Activated CD4-positive, alpha-beta T cell treated with anti-CD3 and anti-CD28 coated beads, Interleukin-2, amount 50 U/mL, for 24 hours (primary cell): ENCODE measurements at regions not wholly inside any gene's neighbourhood (a gene's known extent, or its start where the extent isn't known, plus 50 kb on each side); places are given as distances from the start of the nearest gene placed in this dataset.
"Not testable (repeated sequence)": the region's sequence is repeated elsewhere in the genome, so short reads cannot be mapped to it uniquely, and the experiment has no call there.

ENCODE experiments used
- DNase-seq, 2 donors: peaks; one replicate each; pipeline ENCODE4 v3.0.0-alpha.2; 2020; ENCODE audit warnings: low read depth in 1 of 2, low spot score in 1 of 2

DNA sequence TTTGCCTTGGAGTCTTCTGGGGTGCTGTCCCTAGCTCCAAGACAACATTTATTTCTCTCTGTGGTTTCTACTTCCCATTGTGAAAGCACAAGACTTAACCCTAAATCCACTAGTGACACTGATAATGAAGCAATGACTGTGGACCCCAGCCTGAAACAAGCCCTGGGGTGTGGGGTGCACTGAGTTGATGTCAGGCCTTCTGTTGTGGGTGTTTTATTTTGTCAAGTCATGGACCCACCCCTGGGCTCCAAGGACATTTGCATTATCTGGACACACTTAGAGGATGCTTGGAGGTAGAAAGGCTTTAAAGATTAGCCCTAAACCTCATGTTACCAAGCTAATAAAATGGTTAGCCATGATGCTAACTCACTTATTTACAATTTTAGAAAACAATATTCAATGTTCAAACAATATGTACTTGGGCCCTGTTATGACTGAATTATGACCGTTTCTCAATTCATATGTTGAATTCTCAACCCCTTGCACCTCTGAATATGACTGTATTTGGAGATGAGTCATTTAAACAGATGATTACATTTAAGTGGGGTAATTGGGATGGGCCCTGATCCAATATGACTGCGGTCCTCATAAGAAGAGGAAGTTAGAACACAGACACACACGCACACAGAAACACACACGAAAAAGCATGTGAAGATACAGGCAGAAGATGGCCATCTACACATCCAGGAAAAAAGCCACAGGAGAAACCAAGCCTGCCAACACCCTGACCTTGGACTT lies 137.2 kb upstream of the IGFBP3 start:
- no peak for DNase-seq

DNA sequence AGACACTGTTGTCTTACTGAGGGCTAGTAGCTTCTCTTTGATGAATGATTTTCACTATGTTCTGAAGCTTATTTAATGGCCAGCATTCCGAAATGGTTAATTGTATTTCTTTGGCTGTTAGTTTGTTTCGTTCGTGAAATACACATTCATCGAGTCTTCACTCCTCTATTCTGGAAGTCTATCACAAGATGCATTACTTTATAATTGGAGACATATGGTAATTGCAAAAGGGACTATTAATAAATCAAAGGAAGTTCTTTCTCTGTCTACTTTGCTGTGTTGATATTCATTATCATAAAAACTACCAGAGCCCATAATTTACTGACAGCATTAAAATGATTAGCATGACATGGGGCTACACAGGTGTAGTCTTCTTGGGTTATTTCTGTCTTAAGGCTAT lies 133.8 kb upstream of the IGFBP3 start:
- no peak for DNase-seq

DNA sequence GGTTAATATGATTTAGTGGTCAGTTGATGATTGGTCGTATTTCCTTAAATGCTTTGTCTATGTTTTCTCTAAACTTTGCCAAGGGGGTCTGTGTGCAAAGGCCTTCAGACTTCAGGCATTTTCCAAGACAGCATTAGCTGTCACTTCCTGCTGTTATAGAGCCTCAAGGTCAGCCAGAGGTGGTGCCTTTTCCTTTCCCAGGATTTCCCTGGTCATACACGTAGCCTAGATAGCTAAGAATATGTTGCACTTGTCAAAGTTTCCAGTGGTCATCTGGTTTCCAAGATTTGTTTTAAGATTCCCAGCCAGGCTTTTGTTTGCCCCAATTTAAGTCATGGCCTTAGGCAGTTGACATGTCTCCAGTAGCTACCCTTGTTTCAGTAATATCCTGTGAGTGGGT lies 133.2 kb upstream of the IGFBP3 start:
- no peak for DNase-seq

DNA sequence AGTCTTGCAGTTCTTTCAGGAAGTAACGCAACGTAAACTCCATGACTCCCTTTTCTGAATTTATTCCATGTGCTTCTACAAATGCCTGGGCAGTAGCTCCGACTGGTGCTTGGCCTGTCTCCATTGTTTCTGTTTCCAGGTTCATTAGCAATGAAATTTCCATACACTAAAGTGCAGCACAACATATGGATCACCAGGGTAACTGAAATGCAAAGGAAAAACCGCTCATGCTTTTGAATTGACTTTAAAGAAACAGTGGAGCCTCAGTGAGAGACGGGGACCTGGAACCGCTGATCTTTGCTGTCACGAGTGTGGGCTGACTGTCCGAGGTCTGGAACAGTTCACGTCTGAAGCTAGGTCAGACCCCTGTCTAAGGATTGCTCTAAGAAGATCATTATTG lies 126.5 kb upstream of the IGFBP3 start:
- no peak for DNase-seq

DNA sequence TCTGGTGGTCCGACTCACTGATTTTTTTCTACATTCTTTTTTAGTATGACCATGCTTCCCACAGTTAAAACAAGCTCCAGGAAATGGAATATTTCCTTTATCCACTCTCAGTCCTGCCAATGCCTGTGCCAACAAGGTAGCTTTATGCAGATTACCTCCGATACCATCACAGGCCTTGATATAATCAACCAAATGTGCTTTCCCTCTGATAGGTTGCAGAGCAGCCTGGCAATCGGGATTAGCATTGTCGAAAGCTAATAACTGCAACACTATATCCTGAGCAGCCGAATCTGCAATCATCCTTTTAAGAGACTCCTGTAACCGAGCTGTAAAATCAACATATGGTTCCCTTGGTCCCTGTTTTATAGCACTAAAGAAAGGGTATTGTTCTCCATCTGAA lies 122.3 kb upstream of the IGFBP3 start:
- DNase-seq: not testable (repeated sequence)

DNA sequence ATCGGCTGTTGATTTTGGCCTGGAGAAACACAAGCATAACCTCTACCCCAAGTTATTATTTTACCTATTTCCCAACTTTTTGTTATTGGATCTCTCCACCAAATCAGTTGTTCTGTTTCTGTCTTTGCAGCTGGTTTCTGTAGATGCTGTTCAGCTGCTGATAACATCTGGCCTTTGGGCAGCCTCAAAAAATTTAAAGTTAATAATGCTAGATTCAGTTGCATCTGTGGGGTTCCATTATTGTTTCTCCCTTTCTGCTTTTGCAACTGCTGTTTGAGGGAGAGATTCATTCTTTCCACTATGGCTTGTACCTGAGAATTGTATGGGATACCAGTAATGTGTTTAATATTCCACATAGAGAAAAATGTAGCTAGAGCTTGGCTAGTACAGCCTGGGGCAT lies 118.7 kb upstream of the IGFBP3 start:
- not testable (repeated sequence) for DNase-seq

DNA sequence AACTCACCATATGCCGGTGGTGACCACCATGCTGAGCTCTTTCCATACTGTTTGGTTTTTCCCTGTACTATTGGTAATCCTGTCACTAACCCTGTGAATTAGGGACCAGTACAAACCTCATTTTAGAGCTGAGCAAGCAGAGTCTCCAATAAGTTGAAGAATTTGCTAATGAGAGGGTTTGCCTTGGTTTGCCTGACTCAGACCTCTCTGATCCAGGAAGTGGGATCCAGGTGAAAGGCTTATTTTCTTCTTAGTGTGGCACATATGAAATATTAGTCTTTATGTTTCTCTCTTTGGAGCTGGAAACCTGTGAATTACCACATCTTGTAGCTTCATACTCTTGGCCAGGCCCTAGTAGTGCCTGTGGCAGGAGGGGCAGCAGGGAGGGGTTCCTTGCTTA lies 114.1 kb upstream of the IGFBP3 start:
- no peak for DNase-seq

DNA sequence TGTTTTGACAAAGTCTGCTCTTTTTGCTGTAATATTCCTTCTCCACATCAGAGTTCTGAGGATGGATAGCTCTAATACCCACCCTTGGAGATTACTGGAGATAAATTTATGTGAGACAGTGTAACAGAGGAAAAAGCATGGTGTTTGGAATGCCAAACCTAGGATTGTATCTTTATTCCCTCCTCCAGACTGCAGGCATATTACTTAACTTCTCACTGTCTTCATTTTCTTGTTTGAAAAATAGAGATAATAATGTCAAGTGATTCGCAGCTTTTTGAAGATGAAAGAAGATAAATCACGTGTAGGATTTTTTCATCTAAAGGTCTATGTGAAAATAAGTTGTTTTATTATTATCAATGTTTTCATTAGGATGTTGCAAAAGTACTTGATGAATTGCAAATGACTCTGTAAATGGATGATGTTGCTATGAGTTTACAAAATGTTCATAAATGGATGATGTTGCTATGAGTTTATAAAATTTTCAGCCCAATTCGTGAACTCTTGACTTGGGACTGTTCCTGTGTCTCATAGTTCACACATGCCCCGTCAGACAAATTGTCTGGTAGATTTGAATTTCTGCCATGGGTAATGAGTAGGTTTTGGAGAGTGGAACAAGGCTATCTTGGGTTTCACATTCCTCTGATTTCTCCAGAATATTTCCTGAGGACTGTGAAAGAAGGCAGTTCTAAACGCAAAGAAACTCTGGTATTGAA lies 113.1 kb upstream of the IGFBP3 start:
- no peak for DNase-seq

DNA sequence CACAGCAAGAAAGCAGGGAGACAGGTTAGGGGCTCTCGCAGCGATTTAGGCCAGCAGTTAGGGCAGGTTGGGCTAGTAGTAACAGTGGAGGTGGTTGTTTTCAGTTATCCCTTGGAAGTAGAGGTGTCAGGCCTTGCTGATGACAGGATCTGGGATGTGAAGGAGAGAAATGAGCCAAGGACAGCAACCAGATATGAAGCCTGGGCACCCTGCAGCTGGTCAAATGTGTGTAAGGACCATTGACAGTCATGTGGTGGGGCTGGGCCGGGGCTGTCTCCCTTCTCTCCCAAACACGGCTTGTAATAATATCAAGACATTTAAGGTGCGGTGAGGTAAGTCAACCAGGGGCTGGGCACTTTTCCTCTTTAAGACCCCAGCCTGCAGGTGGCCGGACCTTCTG lies 112.5 kb upstream of the IGFBP3 start:
- no peak for DNase-seq

DNA sequence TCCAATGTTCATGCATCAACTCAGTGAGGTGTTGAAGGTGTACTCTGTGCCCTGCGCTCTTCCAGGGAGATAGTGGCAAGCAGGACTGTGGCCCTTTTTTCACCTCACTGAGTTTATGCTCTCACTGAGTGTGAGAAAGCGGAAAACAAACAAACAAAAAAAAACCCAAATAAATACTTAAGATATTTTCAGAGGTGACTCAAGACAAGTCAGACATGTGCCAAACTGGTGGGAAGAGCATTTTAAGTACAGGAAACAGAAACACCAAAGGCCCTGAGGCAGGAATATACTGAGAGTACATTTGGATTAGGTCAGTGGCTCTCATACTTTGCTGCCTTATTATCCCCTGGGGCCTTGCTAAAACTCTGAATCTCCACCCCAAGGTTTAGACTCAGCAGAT lies 111.9 kb upstream of the IGFBP3 start:
- DNase-seq: no peak

DNA sequence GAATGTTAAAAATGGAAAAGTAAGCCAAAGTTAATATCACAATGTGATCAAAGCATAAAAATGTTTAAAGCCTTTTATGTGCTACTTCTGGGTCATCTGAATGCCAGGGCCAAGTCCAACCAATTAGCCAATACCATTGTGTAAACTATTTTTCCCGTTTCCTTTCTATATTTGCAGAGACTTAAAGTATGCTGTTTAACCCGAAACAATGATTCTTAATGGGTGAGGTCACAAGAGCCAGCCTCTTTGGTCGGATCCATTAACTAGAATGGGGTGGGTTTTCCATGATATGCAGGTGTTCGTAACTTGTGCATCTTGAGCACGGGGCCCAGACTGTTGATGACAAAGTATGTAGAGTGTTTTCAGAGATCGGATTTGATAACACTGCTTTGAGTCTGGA lies 111.3 kb upstream of the IGFBP3 start:
- DNase-seq: no peak

DNA sequence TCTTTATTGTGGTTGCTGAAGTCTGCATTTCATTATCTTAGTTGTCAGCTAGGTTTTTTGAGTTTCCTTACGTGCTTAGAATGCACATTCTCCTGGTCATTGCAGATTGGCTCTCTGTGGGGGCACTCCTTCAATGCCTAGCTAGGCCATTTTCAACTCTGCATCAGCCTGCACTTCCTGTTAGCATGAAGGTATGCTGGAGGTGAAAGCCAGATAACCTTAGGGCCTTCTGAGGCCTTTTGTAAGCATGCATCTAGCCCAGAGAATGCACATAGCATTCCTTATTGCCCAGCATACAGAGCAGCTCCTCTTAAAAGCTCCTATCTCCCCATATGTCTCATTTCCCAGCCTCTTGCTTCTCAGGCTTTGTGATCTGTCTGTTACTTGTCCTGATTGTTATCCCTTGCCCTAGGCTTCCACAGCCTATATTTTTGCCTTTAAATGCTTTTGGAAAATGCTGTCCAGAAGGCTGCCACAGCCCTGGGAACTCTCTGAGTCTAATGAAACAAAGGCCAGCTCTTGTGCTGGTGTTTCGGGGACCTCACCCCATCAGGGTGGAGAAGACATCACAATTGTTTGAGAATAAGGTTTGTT lies 108.1 kb upstream of the IGFBP3 start:
- no peak for DNase-seq

DNA sequence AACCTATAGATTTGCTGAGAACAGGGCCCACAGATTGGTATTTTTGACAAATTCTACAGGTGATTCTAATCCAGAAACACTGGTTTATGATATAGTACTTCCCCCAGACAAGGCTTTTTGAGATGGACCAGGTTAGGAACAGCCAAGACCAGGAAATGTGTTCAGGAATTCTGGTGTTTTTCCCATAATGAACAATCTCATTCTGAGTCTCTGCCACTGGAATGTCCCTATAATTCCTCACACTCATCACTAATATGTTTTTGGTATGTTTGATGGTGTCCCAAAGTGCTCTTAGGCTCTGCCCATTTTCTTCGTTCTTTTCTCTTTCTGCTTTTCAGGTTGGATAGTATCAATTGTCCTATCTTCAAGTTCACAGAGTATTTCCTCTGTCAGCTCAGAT lies 107.2 kb upstream of the IGFBP3 start:
- no peak for DNase-seq

DNA sequence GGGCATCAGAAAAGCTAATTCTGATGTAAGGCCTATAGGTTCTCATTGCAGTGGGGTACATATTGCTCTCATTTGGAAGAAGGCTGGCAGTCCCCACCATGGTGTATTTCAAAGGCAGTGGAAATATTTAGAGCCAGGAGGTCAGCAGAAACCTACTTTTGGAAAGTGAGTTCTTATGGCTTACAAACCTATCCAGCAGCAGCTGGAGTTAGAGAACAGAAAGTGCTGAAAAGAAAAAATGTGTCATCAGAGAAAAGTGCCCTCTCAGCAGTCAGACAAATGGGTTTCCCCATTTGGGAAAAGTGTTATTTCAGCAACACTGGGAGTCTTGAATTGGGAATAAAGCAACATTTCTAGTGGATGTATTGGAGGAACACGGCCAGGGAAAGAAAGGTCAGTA lies 105.7 kb upstream of the IGFBP3 start:
- no peak for DNase-seq

DNA sequence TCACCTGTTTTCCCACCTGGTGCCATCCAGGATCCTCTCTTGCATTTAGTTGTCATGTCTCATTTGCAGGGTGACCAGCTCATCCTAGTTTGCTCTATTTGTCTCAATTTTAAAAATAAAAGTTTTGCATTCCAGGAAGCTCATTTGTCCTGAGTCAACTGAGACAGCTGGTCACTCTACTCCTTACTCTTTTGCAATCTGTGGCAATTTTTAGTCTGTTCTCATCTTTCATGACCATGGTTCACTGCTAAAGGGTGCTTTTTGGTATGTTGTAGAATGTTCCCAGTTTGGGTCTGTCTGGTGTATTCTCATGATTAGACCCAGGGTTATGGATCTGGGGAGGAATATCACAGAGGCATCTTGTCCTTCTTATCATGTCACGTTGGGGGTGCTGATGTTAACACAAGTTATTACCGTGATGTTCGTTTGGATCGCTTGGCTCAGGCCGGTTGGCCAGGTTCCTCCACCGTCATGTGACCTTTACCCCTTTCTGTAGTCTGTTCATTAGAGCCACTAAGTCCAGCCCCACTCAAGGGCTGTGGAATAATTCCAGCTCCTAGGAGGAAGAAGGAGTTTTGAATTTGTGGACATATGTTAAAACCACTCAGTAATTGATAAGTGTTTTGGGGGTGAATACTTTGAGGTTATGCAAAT lies 103.3 kb upstream of the IGFBP3 start:
- no peak for DNase-seq

DNA sequence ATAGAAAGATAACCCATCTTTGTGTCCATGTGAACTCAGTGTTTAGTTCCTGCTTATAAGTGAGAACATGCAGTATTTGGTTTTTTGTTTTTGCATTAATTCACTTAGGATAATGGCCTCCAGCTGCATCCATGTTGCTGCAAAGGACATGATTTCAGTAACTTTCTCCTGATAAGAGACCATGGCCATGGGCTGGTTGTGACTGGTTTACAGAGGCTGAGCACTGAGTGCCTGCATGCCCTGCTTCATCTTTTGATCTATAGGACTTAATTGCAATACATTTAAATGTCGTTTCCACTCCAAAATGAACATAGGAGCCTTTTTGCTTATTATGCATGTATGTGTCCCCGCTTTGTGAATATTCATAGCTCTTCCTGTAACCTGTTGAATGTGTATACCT lies 101.3 kb upstream of the IGFBP3 start:
- DNase-seq: no peak

DNA sequence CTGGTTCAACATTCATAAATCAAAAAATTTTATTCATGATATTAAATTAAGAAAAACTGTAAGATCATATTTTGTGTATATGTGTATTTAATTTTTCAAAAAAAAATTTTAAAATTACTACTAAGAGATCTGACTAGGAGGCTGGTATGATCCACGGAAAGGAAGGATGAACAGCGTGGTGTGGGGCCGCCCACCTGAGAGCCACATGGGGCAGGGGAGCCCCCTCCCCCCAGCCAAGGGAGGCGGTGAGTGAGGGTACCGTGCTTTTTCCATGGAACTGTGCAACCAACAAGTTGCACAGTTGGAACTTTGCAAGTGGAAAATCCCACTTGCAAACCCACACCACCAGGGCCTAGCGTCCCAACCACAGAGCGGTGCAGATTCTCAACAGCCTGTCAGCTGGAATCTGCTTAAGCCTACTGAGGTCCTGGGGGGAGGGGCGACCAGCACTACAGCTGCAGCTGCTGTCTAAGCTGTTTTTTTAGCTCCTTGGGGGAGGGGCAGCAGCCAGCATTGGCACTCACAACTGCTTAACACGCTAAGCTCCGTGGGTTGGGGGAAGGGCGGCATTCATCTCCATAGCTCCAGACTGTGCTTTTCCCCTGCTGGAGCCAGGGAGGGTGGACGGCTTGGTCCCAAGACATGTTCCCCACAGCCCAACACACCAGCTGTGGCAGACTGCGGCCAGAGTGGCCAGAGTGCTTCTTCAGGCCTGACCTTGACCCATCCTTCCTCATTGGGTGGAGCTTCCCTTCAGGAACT lies 94.2 kb upstream of the IGFBP3 start:
- DNase-seq: no peak

DNA sequence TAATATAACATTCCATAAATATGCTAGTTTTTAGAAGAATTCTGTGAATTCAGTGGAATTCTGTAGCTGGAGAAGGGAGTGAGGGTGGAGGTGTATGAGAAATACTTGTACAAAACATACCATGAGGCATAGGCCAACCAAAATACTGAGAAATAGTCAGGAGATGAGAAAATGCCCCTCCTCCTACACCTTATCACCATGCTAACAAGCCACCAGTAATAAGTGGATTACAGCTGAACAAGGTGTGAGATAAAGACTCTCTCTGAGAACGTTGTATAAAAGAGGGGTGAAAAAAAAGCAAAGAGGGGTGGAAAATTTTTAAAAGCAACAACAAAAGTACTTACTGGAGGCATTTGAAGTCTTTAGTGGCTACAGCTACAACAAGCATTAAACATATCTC lies 90.4 kb upstream of the IGFBP3 start:
- DNase-seq: no peak

DNA sequence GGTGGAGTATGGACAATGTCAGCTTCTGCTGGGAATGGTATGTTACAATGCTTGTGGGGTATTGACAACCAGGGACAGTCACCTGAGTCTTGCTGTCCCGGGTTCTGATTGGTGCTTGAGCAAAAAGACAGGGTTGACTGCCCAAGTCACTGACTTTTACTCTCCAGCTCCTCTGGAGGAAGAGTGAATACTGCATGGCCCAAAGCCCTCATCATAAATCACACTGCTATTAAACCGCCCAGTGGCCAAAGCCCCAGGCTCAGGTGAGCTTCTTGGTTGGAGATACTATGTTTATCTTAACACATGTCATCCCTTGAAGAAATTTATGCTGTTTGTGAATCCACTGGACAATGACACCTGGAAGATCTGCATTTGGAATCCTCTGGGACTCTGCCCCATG lies 90.0 kb upstream of the IGFBP3 start:
- DNase-seq: no peak

DNA sequence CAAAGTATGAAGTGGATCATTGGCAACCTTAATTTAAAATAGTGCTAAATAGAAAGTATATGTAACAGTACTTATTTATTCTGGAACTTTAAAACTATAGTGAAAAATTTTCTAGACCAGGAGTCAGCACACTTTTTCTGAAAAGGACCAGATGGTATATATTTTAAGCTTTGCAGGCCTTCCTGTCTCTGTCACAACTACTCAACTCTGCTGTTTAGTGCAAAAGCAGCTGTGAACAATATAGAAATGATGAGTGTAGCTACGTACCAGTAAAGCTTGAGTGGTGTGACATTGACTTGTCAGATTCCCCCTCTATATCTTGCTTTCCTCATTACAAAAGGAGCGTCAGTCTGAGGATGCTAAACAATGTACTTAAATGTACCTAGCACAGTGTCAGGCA lies 88.1 kb upstream of the IGFBP3 start:
- no peak for DNase-seq

DNA sequence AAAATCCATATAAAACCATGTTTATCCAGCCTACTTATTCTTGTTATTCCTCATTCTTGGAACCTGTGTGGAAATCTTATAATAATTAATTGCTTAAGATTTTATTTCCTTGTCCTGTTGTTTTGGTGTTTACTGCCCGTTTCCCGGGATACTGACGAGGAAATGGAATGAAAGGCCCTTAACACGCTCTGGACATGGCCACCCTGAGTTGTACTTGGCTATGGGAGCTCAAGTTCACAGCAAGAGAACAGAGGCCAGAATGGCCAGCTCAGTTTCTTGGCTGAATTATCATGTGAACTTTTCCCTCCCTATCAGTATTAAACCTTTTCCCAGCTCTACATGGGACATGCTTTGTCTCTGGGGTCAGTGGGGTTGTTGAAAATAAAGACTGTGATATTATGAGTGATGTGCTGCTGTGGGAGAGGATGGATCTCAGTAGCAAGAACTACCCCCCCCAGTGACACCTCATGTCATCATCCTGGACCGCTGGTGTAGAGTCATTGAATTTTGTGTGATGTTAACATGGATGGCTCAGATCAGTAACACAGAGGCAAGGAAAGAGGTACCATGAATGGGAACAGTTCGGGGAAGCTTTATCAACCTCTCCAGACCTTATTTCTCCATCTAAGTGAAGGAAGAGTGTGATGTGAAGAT lies 87.0 kb upstream of the IGFBP3 start:
- no peak for DNase-seq
